Esophagus muscularis mucosa (tissue), 3 donors: ENCODE measurements at regions not wholly inside any gene's neighbourhood (a gene's known extent, or its start where the extent isn't known, plus 50 kb on each side); places are given as distances from the start of the nearest gene placed in this dataset.

Experiments used
- CTCF ChIP-seq, 3 experiments: fragments of 200-600 bp in 2 of 3; fragments of 450-650 bp in 1 of 3; sonication (generic) in 2 of 3; IDR thresholded peaks; one replicate each; pipeline ENCODE4 v1.5.1; 2017 to 2019; ENCODE audit warnings: antibody characterized with exemption in 3 of 3, mild to moderate bottlenecking in 2 of 3, moderate library complexity in 1 of 3
- POLR2A ChIP-seq: fragments of 450-650 bp; IDR thresholded peaks from one replicate; pipeline ENCODE4 v1.6.1; 2017; ENCODE audit warnings: antibody characterized with exemption, moderate library complexity, mild to moderate bottlenecking, low read depth
- POLR2AphosphoS5 ChIP-seq, 2 donors: sonication (generic); formaldehyde crosslinking; IDR thresholded peaks; one replicate each; pipeline ENCODE4 v1.6.1; 2017; ENCODE audit warnings: antibody characterized with exemption in 2 of 2

- no peak for TF ChIP-seq CTCF (IDR thresholded peaks at IDR 0.05)
- no peak for TF ChIP-seq POLR2AphosphoS5 (IDR thresholded peaks at IDR 0.05)
- TF ChIP-seq POLR2A = no peak
These were observed 180.3 kb upstream of the GATB start for GRCh38 chr4:151940926-151941617.
